ENCODE measurements at regions not wholly inside any gene's neighbourhood (a gene's known extent, or its start where the extent isn't known, plus 50 kb on each side); places are given as distances from the start of the nearest gene placed in this dataset.

GRCh38 chr9:99628285-99628684, 193.4 kb upstream of the NR4A3 start:
- H3K9me3 ChIP-seq = no peaks in the 10 kb centered on the region
- no peaks in the 10 kb centered on the region for H3K36me3 ChIP-seq
- no peak overlapping the region for H3K27ac ChIP-seq
- H3K4me3 ChIP-seq = no peak overlapping the region
- no peak for ATAC-seq
- no peak for TF ChIP-seq POLR2AphosphoS5 (IDR thresholded peaks at IDR 0.05)
- no peak for TF ChIP-seq CTCF (IDR thresholded peaks at IDR 0.05)
- TF ChIP-seq EP300 (IDR thresholded peaks at IDR 0.05) = no peak
- TF ChIP-seq POLR2A (IDR thresholded peaks at IDR 0.05) = no peak
- no peaks in the 10 kb centered on the region for H3K27me3 ChIP-seq
- no peaks in the 10 kb centered on the region for H3K4me1 ChIP-seq

- Histone ChIP-seq H3K36me3 (no peaks in the 10 kb centered on the region), H3K27ac (no peak overlapping the region), H3K4me1 (no peaks in the 10 kb centered on the region), H3K27me3 (no peaks in the 10 kb centered on the region), H3K9me3 (no peaks in the 10 kb centered on the region), H3K4me3 (no peak overlapping the region)
- TF ChIP-seq CTCF (IDR thresholded peaks at IDR 0.05) (no peak), POLR2A (IDR thresholded peaks at IDR 0.05) (no peak)
- 88 to 93% methylated on average over 3 of the region's 3 CpGs for WGBS, 2 donors (ENCODE audit: low coverage in 1 of 2)
- ATAC-seq = no peak
Measured at GRCh38 chr9:99628849-99629620, 192.7 kb upstream of the NR4A3 start.

GRCh38 chr9:99632349-99633038, 189.2 kb upstream of the NR4A3 start:
- TF ChIP-seq CTCF (IDR thresholded peaks at IDR 0.05) (no peak), POLR2AphosphoS5 (IDR thresholded peaks at IDR 0.05) (no peak), EP300 (IDR thresholded peaks at IDR 0.05) (no peak), POLR2A (IDR thresholded peaks at IDR 0.05) (no peak)
- Histone ChIP-seq H3K36me3 (no peaks in the 10 kb centered on the region), H3K4me3 (no peak overlapping the region), H3K9me3 (no peaks in the 10 kb centered on the region), H3K27me3 (no peaks in the 10 kb centered on the region), H3K27ac (no peak overlapping the region), H3K4me1 (no peaks in the 10 kb centered on the region)
- ATAC-seq = no peak
- 56% methylated on average over 1 of the region's 1 CpG; no CpG with 5 or more reads in 1 of the 2 donors for WGBS, 2 donors (ENCODE audit: low coverage in 1 of 2)

GRCh38 chr9:99633265-99633664, 188.4 kb upstream of the NR4A3 start:
- TF ChIP-seq POLR2A (IDR thresholded peaks at IDR 0.05) = no peak
- TF ChIP-seq EP300 (IDR thresholded peaks at IDR 0.05) = no peak
- no peak for TF ChIP-seq POLR2AphosphoS5 (IDR thresholded peaks at IDR 0.05)
- Histone ChIP-seq H3K9me3 (no peaks in the 10 kb centered on the region), H3K27me3 (no peaks in the 10 kb centered on the region), H3K4me1 (no peaks in the 10 kb centered on the region), H3K36me3 (no peaks in the 10 kb centered on the region), H3K27ac (no peak overlapping the region), H3K4me3 (no peak overlapping the region)
- no peak for ATAC-seq

- WGBS, 2 donors (ENCODE audit: low coverage in 1 of 2) = 76 to 86% methylated on average over 3 of the region's 3 CpGs
Measured at GRCh38 chr9:99634186-99634585, 187.5 kb upstream of the NR4A3 start.

More at GRCh38 chr9:99634186-99634585, 187.5 kb upstream of the NR4A3 start:
- Histone ChIP-seq H3K27ac (no peak overlapping the region), H3K9me3 (no peaks in the 10 kb centered on the region), H3K27me3 (no peaks in the 10 kb centered on the region), H3K36me3 (no peaks in the 10 kb centered on the region), H3K4me1 (no peaks in the 10 kb centered on the region), H3K4me3 (no peak overlapping the region)
- ATAC-seq = no peak
- TF ChIP-seq CTCF (IDR thresholded peaks at IDR 0.05) (no peak), EP300 (IDR thresholded peaks at IDR 0.05) (no peak), POLR2A (IDR thresholded peaks at IDR 0.05) (no peak), POLR2AphosphoS5 (IDR thresholded peaks at IDR 0.05) (no peak)
